ENCODE measurements at regions not wholly inside any gene's neighbourhood (a gene's known extent, or its start where the extent isn't known, plus 50 kb on each side); places are given as distances from the start of the nearest gene placed in this dataset.

DNA sequence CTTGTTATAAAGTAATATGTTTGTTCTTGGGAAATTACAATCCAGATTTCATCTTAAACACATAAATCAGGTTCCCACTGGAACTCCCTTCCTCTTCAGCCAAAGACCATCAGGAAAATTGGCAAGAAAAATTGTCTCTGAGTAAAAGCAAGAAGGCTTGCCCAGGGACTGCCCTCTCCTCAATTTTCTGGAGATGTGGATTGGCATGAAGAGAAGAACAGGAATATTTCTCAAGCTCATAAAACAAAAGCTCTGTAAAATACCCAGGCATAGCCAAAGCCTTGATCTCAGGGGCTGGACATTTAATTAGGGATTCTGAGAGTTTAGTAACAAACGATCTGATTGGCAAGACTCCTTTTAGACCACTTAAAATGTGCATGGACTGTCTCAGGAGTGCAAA is 223.4 kb downstream of the ZNF608 start:
- H3K36me3 Mint-ChIP-seq (ENCODE audit: insufficient read depth) = no peaks in the 10 kb centered on the region
- peaks cover 13% of the 10 kb centered on the region for H3K9me3 Mint-ChIP-seq (ENCODE audit: low read depth)
- H3K27ac Mint-ChIP-seq = no peak overlapping the region
- no peak overlapping the region for H3K4me3 Mint-ChIP-seq (ENCODE audit: low read depth)
- no peak for DNase-seq (ENCODE audit: low spot score, unreplicated experiment)
- TF ChIP-seq, protein P1, sequence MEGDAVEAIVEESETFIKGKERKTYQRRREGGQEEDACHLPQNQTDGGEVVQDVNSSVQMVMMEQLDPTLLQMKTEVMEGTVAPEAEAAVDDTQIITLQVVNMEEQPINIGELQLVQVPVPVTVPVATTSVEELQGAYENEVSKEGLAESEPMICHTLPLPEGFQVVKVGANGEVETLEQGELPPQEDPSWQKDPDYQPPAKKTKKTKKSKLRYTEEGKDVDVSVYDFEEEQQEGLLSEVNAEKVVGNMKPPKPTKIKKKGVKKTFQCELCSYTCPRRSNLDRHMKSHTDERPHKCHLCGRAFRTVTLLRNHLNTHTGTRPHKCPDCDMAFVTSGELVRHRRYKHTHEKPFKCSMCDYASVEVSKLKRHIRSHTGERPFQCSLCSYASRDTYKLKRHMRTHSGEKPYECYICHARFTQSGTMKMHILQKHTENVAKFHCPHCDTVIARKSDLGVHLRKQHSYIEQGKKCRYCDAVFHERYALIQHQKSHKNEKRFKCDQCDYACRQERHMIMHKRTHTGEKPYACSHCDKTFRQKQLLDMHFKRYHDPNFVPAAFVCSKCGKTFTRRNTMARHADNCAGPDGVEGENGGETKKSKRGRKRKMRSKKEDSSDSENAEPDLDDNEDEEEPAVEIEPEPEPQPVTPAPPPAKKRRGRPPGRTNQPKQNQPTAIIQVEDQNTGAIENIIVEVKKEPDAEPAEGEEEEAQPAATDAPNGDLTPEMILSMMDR (IDR thresholded peaks at IDR 0.05; ENCODE audit: unreplicated experiment) = no peak
- peaks cover 8% of the 10 kb centered on the region for H3K4me1 Mint-ChIP-seq (ENCODE audit: low read depth)
- no peaks in the 10 kb centered on the region for H3K27me3 Mint-ChIP-seq

DNA sequence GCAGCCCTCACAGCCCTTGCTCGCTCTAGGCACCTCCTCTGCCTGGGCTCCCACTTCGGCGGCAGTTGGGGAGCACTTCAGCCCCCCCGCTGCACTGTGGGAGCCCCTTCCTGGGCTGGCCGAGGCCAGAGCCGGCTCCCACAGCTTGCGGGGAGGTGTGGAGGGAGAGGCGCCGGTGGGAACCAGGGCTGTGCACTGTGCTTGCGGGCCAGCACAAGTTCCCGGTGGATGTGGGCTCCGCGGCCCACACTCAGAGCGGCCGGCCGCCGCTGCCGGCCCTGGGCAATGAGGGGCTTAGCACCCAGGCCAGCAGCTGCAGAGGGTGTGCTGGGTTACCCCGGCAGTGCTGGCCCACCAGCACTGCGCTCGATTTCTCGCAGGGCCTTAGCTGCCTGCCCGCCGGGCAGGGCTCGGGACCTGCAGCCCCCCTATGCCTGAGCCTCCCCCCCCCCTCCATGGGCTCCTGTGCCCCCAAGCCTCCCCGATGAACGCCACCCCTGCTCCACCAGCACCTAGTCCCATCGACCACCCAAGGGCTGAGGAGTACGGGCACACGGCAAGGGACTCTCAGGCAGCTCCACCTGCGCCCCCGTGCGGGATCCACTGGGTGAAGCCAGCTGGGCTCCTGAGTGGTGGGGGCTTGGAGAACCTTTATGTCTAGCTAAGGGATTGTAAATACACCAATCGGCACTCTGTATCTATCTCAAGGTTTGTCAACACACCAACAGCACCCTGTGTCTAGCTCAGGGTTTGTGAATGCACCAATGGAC is 224.8 kb downstream of the ZNF608 start:
- no peak overlapping the region for H3K4me3 Mint-ChIP-seq (ENCODE audit: low read depth)
- no peaks in the 10 kb centered on the region for H3K36me3 Mint-ChIP-seq (ENCODE audit: insufficient read depth)
- peaks cover 13% of the 10 kb centered on the region for H3K9me3 Mint-ChIP-seq (ENCODE audit: low read depth)
- TF ChIP-seq, protein P1 (IDR thresholded peaks at IDR 0.05; ENCODE audit: unreplicated experiment) = no peak
- DNase-seq (ENCODE audit: low spot score, unreplicated experiment) = no peak
- peaks cover 3% of the 10 kb centered on the region for H3K4me1 Mint-ChIP-seq (ENCODE audit: low read depth)
- H3K27me3 Mint-ChIP-seq = no peaks in the 10 kb centered on the region
- H3K27ac Mint-ChIP-seq = no peak overlapping the region

- DNase-seq (ENCODE audit: low spot score, unreplicated experiment) = no peak
- H3K9me3 Mint-ChIP-seq (ENCODE audit: low read depth) = peaks cover 7% of the 10 kb centered on the region
- no peaks in the 10 kb centered on the region for H3K27me3 Mint-ChIP-seq
- peaks cover 6% of the 10 kb centered on the region for H3K4me1 Mint-ChIP-seq (ENCODE audit: low read depth)
- TF ChIP-seq, protein P1 (IDR thresholded peaks at IDR 0.05; ENCODE audit: unreplicated experiment) = no peak
- no peak overlapping the region for H3K4me3 Mint-ChIP-seq (ENCODE audit: low read depth)
- no peak overlapping the region for H3K27ac Mint-ChIP-seq
- H3K36me3 Mint-ChIP-seq (ENCODE audit: insufficient read depth) = no peaks in the 10 kb centered on the region
Observed at GRCh38 chr5:124519396-124519795, 227.0 kb downstream of the ZNF608 start.

DNA sequence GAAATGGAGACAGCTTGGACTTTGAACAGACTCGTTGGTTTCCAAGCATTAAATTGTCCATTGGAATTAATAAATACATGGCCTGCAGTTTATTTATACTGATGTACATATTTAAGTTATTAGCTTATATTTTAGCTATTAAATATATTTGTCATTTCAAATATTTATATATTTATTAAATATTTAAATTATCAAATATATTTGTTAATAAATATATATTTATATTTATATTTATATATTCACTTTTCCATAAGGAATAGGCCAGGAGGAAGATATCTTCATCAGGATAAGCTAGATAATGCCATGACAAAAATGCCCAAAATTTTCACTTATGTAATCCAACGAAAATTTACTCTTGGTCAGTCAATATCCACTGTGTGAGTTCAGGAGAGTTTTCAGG is 229.9 kb downstream of the ZNF608 start:
- H3K4me1 Mint-ChIP-seq (ENCODE audit: low read depth) = peaks cover 11% of the 10 kb centered on the region
- no peaks in the 10 kb centered on the region for H3K9me3 Mint-ChIP-seq (ENCODE audit: low read depth)
- DNase-seq (ENCODE audit: low spot score, unreplicated experiment) = no peak
- H3K27ac Mint-ChIP-seq = no peak overlapping the region
- TF ChIP-seq, protein P1 (IDR thresholded peaks at IDR 0.05; ENCODE audit: unreplicated experiment) = no peak
- no peaks in the 10 kb centered on the region for H3K36me3 Mint-ChIP-seq (ENCODE audit: insufficient read depth)
- no peaks in the 10 kb centered on the region for H3K27me3 Mint-ChIP-seq
- no peak overlapping the region for H3K4me3 Mint-ChIP-seq (ENCODE audit: low read depth)

DNA sequence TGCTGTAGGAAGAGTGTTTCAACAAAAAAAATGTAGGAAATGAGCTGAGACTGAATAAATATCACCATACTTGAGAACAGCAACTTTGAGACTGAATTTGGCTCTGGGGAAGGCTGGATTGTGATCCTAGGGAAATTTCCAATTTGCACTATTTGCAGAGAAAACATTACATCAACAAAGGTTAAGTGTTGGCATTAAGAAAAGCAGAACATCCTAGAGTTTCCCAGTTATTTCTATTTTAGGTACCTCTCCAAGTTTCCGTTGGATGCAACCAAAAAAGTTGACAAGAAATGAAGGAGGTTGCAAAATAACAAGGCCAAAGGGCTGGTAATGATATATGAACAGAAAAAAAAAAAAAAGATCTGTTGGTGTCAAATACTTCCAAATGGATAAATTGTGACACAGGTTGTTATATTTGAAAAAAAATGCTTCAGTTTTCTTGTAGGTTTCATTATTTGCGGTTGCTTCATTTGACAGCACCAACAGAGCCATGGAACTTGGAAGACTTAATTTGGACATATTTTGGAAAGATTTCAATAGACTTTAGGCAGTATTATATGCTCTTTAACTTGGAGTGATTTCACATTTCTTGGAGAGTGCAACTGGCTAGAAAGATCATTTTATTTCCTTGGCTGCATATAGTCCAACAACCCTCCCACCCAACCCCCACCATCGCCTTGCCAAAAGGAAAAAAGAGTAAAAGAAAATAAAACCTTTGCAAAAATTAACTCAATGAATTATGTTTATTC is 230.8 kb downstream of the ZNF608 start:
- Mint-ChIP-seq H3K36me3 (ENCODE audit: insufficient read depth) (no peaks in the 10 kb centered on the region), H3K27me3 (no peaks in the 10 kb centered on the region), H3K4me3 (ENCODE audit: low read depth) (no peak overlapping the region), H3K27ac (no peak overlapping the region), H3K9me3 (ENCODE audit: low read depth) (no peaks in the 10 kb centered on the region), H3K4me1 (ENCODE audit: low read depth) (peaks cover 11% of the 10 kb centered on the region)
- DNase-seq (ENCODE audit: low spot score, unreplicated experiment) = no peak
- TF ChIP-seq, protein P1 (IDR thresholded peaks at IDR 0.05; ENCODE audit: unreplicated experiment) = no peak
